ENCODE measurements at regions not wholly inside any gene's neighbourhood (a gene's known extent, or its start where the extent isn't known, plus 50 kb on each side); places are given as distances from the start of the nearest gene placed in this dataset.

DNA sequence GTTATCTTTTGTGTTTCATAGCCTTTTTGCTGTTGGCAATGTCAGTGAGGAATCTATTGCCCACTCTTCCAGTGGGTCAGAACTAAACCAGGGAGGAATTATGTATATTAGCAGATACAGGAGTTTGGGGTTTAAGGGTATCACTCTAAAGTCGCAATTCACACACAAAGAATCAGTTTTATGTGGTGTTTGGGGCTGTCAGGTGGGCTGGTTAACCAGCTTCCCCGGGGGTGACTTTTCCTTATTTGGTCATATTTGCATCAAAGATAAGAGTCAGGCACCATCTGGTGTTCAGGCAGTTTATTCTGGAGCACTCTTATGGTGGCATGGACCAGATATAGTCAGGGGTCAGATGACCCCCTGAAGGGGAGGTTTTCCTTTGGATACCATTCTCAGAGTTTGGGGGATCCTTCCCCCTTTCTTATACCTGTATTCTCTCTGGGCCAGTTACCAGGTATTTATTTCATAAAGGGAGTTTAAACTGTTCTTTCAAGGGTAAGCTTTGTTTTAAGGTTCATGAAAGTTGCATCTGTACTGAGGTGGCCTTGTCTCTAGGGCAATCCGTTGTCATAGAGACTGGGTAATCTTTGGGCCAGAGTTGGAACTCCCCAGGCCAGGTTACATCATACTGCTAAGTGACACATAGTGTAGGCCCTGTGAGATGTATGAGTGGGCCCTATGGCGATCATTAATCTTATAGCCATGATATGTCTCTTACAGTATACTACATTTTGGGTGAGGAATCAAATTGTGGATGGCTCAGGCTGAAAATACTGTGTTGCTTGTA is 148.2 kb downstream of the RWDD3 start:
- TF ChIP-seq, protein P1, sequence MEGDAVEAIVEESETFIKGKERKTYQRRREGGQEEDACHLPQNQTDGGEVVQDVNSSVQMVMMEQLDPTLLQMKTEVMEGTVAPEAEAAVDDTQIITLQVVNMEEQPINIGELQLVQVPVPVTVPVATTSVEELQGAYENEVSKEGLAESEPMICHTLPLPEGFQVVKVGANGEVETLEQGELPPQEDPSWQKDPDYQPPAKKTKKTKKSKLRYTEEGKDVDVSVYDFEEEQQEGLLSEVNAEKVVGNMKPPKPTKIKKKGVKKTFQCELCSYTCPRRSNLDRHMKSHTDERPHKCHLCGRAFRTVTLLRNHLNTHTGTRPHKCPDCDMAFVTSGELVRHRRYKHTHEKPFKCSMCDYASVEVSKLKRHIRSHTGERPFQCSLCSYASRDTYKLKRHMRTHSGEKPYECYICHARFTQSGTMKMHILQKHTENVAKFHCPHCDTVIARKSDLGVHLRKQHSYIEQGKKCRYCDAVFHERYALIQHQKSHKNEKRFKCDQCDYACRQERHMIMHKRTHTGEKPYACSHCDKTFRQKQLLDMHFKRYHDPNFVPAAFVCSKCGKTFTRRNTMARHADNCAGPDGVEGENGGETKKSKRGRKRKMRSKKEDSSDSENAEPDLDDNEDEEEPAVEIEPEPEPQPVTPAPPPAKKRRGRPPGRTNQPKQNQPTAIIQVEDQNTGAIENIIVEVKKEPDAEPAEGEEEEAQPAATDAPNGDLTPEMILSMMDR (IDR thresholded peaks at IDR 0.05; ENCODE audit: insufficient read depth, low read length, poor library complexity, severe bottlenecking): no peak
- no peak for TF ChIP-seq EZH2phosphoT487 (conservative IDR thresholded peaks at IDR 0.05; ENCODE audit: low read length)
